ENCODE measurements at regions not wholly inside any gene's neighbourhood (a gene's known extent, or its start where the extent isn't known, plus 50 kb on each side); places are given as distances from the start of the nearest gene placed in this dataset.

- TF ChIP-seq CTCF (IDR thresholded peaks at IDR 0.05) = no peak
- no peak for TF ChIP-seq POLR2A (IDR thresholded peaks at IDR 0.05)
- no peak for TF ChIP-seq POLR2AphosphoS5 (IDR thresholded peaks at IDR 0.05)
These were observed 128.7 kb downstream of the MSL3 start for GRCh38 chrX:11886745-11887144.

All from sigmoid colon (tissue), 4 donors.